Tibial nerve (tissue), 4 donors: ENCODE measurements at regions not wholly inside any gene's neighbourhood (a gene's known extent, or its start where the extent isn't known, plus 50 kb on each side); places are given as distances from the start of the nearest gene placed in this dataset. TPM values are rescaled to one million over a fixed set of nuclear protein-coding genes. Genes with fewer than 3 reads are reported as not detected.
"Not testable (repeated sequence)": the region's sequence is repeated elsewhere in the genome, so short reads cannot be mapped to it uniquely, and the experiment has no call there.

Source experiments
- DNase-seq, 2 donors: peaks; one replicate each; pipeline ENCODE4 v3.0.0-alpha.2; 2019; ENCODE audit warnings: low spot score in 2 of 2
- H3K27ac ChIP-seq, 4 donors: fragments of 200-600 bp; sonication (generic) in 3 of 4; one replicate each; pipeline ENCODE4 v1.5.1; 2017 to 2019; ENCODE audit warnings: mild to moderate bottlenecking in 1 of 4
- H3K27me3 ChIP-seq, 2 donors: fragments of 200-600 bp; sonication (generic) in 1 of 2; one replicate each; pipeline versions ENCODE4 v1.5.1 to v1.6.0; 2017 to 2019
- H3K36me3 ChIP-seq, 3 donors: fragments of 200-600 bp; sonication (generic); one replicate each; pipeline ENCODE4 v1.5.1; 2018 to 2019
- H3K4me1 ChIP-seq, 4 donors: fragments of 200-600 bp; sonication (generic) in 3 of 4; one replicate each; pipeline ENCODE4 v1.5.1; 2017 to 2019
- H3K4me3 ChIP-seq, 4 donors: fragments of 200-600 bp; sonication (generic) in 3 of 4; one replicate each; pipeline ENCODE4 v1.5.1; 2017 to 2019; ENCODE audit warnings: mild to moderate bottlenecking in 1 of 4, moderate library complexity in 1 of 4
- H3K9me3 ChIP-seq, 4 donors: fragments of 200-600 bp; sonication (generic) in 3 of 4; one replicate each; pipeline ENCODE4 v1.5.1; 2017 to 2019
- CTCF ChIP-seq, 5 experiments: fragments of 200-600 bp in 3 of 5; fragments of 450-650 bp in 2 of 5; sonication (generic) in 3 of 5; IDR thresholded peaks; one replicate each; pipeline ENCODE4 v1.5.1; 2016 to 2019; ENCODE audit warnings: antibody characterized with exemption in 5 of 5, mild to moderate bottlenecking in 3 of 5, moderate library complexity in 2 of 5
- EP300 ChIP-seq, 2 donors: sonication (generic); formaldehyde crosslinking; IDR thresholded peaks; one replicate each; pipeline ENCODE4 v1.6.1; 2017; ENCODE audit warnings: antibody characterized with exemption in 2 of 2, mild to moderate bottlenecking in 1 of 2
- POLR2A ChIP-seq, 2 donors: fragments of 450-650 bp; IDR thresholded peaks; one replicate each; pipeline ENCODE4 v1.6.1; 2017; ENCODE audit warnings: antibody characterized with exemption in 2 of 2, mild to moderate bottlenecking in 2 of 2, moderate library complexity in 2 of 2
- WGBS, 2 donors: methylation state at CpG; one replicate each; pipeline ENCODE4 v1.1.5; 2018; 5-methylcytosine and 5-hydroxymethylcytosine counted together
- small RNA-seq: library from RNA; depleted of rRNA; stranded (forward); fragments of <200 nt; gene quantifications from one replicate; pipeline ENCODE3, GENCODE V24; 2016

DNA sequence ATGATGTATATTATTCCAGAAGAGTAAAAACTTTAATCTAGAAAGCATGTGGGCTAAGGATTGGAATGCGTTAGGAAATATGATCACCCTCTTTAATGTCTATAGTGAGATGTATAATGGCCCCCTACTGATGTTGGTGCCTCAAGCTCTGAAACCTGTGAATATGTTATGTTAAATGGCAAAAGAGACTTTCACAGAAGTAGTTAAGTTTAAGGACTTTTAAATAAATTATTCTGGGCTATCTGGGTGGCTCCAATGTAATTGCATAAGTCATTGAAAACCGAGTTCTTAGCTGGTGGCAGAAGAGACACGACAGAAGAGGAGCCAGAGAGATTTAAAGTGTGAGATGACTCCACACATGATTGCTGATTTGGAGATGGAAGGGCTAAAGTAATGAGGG lies 1048.4 kb downstream of the PRIM2 start:
- not testable (repeated sequence) for H3K4me3 ChIP-seq, H3K27me3 ChIP-seq, DNase-seq

GRCh38 chr6:58406659-58407058 lies 1089.2 kb downstream of the PRIM2 start:
- H3K4me1 ChIP-seq, H3K27ac ChIP-seq, H3K27me3 ChIP-seq, DNase-seq, H3K36me3 ChIP-seq, H3K4me3 ChIP-seq: not testable (repeated sequence)
- WGBS, 2 donors = 85 to 88% methylated on average over 2 of the region's 2 CpGs
- H3K9me3 ChIP-seq = peaks cover 0 to 90% (median 9%) of the 10 kb centered on the region in 4 donors

More for the DNA sequence above, 1048.4 kb downstream of the PRIM2 start:
- H3K4me1 ChIP-seq, H3K27ac ChIP-seq, H3K9me3 ChIP-seq, H3K36me3 ChIP-seq: not testable (repeated sequence)
- WGBS, 2 donors = 64 to 77% methylated on average over 3 of the region's 3 CpGs

DNA sequence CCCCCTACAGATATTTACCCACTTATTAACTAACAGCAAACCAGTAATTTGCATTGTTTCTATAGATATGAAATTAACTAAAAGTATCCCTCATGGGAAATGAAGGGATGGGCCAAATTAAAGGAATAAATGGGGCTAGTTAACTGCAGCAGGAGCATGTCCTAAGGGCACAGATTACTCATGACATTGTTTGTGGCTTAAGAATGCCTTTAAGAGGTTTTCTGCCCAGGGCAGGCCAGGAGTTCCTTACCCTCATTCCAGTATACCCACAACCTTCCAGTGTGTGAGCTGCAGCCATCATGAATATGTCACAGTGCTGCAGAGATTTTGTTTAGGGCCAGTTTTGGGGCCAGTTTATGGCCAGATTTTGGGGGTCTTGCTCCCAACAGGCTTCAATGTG lies 1101.9 kb downstream of the PRIM2 start:
- TF ChIP-seq POLR2A (IDR thresholded peaks at IDR 0.05) = no peak
- TF ChIP-seq EP300 (IDR thresholded peaks at IDR 0.05) = no peak
- no peak for TF ChIP-seq CTCF (IDR thresholded peaks at IDR 0.05)
- Histone ChIP-seq H3K4me1 (no peaks in the 10 kb centered on the region), H3K9me3 (peaks cover 0 to 58% (median 18%) of the 10 kb centered on the region in 4 donors), H3K36me3 (no peaks in the 10 kb centered on the region), H3K27ac (no peak overlapping the region), H3K4me3 (no peak overlapping the region), H3K27me3 (no peaks in the 10 kb centered on the region)
- DNase-seq = no peak

Small RNAs in the stretch of these regions (small RNA-seq; reads per million reads assigned to genes)
- not detected for gene AL603755.1
